Smooth muscle cell (in vitro differentiated cells): ENCODE measurements at regions not wholly inside any gene's neighbourhood (a gene's known extent, or its start where the extent isn't known, plus 50 kb on each side); places are given as distances from the start of the nearest gene placed in this dataset.

ENCODE experiments used
- DNase-seq: peaks from one replicate; lab custom pipeline; 2025; ENCODE audit not compliant: unreplicated experiment; lab: John Stamatoyannopoulos, UW
- H2AFZ ChIP-seq: fragments of 200-600 bp; sonication (generic); 2 replicates; pipeline ENCODE4 v1.6.0; 2016; ENCODE audit warnings: antibody characterized with exemption, low read depth, mild to moderate bottlenecking
- H3F3A ChIP-seq: fragments of 200-600 bp; sonication (generic); 2 replicates; pipeline ENCODE4 v1.6.0; 2017; ENCODE audit warnings: antibody characterized with exemption, low read depth
- H3K27ac ChIP-seq: fragments of 200-600 bp; sonication (generic); 2 replicates; pipeline ENCODE4 v1.5.1; 2016; ENCODE audit warnings: low read depth, mild to moderate bottlenecking
- H3K27me3 ChIP-seq: fragments of 200-600 bp; sonication (generic); 2 replicates; pipeline ENCODE4 v1.6.1; 2016; ENCODE audit warnings: low read depth, mild to moderate bottlenecking
- H3K36me3 ChIP-seq: fragments of 200-600 bp; sonication (generic); 2 replicates; pipeline ENCODE4 v1.5.1; 2016; ENCODE audit warnings: low read depth
- H3K4me1 ChIP-seq: fragments of 200-600 bp; sonication (generic); 2 replicates; pipeline ENCODE4 v1.5.1; 2016; ENCODE audit warnings: low read depth
- H3K4me2 ChIP-seq: fragments of 200-600 bp; sonication (generic); 2 replicates; pipeline ENCODE4 v1.6.0; 2016; ENCODE audit warnings: mild to moderate bottlenecking
- H3K4me3 ChIP-seq: fragments of 200-600 bp; sonication (generic); 2 replicates; pipeline ENCODE4 v1.5.1; 2016; ENCODE audit warnings: mild to moderate bottlenecking
- H3K79me2 ChIP-seq: fragments of 200-600 bp; sonication (generic); 2 replicates; pipeline ENCODE4 v1.6.0; 2016; ENCODE audit warnings: low read depth, mild to moderate bottlenecking
- H3K9ac ChIP-seq: fragments of 200-600 bp; sonication (generic); 2 replicates; pipeline ENCODE4 v1.6.0; 2016; ENCODE audit warnings: low read depth
- H3K9me3 ChIP-seq: fragments of 200-600 bp; sonication (generic); replicated peaks from 2 replicates; pipeline ENCODE4 v1.5.1; 2016; ENCODE audit warnings: low read depth
- H4K20me1 ChIP-seq: fragments of 200-600 bp; sonication (generic); 2 replicates; pipeline ENCODE4 v1.6.0; 2016; ENCODE audit warnings: low read depth
- WGBS: methylation state at CpG from one replicate; pipeline ENCODE4 v1.1.7; 2016; ENCODE audit warnings: low lambda C conversion rate; 5-methylcytosine and 5-hydroxymethylcytosine counted together
- TF ChIP-seq, protein P1 (sequence below): fragments of 200-600 bp; sonication (generic); IDR thresholded peaks from 2 replicates; pipeline ENCODE4 v1.5.1; 2017; ENCODE audit warnings: borderline replicate concordance, mild to moderate bottlenecking, antibody characterized with exemption; ENCODE audit not compliant: insufficient read depth, poor library complexity, severe bottlenecking

GRCh38 chr9:1513105-1513504 is 462.9 kb downstream of the DMRT2 start:
- WGBS: 66% methylated on average over 2 of the region's 2 CpGs
- H3K27ac ChIP-seq: no peak overlapping the region
- H3K4me2 ChIP-seq: no peak overlapping the region

GRCh38 chr9:1514250-1514649 is 464.1 kb downstream of the DMRT2 start:
- no peaks in the 10 kb centered on the region for H3K36me3 ChIP-seq
- DNase-seq: no peak
- 59% methylated on average over 3 of the region's 3 CpGs for WGBS
- H3K79me2 ChIP-seq: no peaks in the 10 kb centered on the region
- H3K27me3 ChIP-seq: no peaks in the 10 kb centered on the region
- TF ChIP-seq, protein P1, sequence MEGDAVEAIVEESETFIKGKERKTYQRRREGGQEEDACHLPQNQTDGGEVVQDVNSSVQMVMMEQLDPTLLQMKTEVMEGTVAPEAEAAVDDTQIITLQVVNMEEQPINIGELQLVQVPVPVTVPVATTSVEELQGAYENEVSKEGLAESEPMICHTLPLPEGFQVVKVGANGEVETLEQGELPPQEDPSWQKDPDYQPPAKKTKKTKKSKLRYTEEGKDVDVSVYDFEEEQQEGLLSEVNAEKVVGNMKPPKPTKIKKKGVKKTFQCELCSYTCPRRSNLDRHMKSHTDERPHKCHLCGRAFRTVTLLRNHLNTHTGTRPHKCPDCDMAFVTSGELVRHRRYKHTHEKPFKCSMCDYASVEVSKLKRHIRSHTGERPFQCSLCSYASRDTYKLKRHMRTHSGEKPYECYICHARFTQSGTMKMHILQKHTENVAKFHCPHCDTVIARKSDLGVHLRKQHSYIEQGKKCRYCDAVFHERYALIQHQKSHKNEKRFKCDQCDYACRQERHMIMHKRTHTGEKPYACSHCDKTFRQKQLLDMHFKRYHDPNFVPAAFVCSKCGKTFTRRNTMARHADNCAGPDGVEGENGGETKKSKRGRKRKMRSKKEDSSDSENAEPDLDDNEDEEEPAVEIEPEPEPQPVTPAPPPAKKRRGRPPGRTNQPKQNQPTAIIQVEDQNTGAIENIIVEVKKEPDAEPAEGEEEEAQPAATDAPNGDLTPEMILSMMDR: no peak
- no peak overlapping the region for H2AFZ ChIP-seq
- H3F3A ChIP-seq: no peaks in the 10 kb centered on the region
- peaks cover 9% of the 10 kb centered on the region for H3K9me3 ChIP-seq
- no peaks in the 10 kb centered on the region for H4K20me1 ChIP-seq
- no peak overlapping the region for H3K27ac ChIP-seq
- H3K9ac ChIP-seq: no peak overlapping the region
- no peak overlapping the region for H3K4me3 ChIP-seq
- H3K4me1 ChIP-seq: no peaks in the 10 kb centered on the region
- no peak overlapping the region for H3K4me2 ChIP-seq

More at GRCh38 chr9:1513105-1513504, 462.9 kb downstream of the DMRT2 start:
- H3K4me1 ChIP-seq: no peaks in the 10 kb centered on the region
- no peak overlapping the region for H3K9ac ChIP-seq
- no peaks in the 10 kb centered on the region for H3K36me3 ChIP-seq
- TF ChIP-seq, protein P1: no peak
- no peak overlapping the region for H3K4me3 ChIP-seq
- no peaks in the 10 kb centered on the region for H4K20me1 ChIP-seq
- no peaks in the 10 kb centered on the region for H3K27me3 ChIP-seq
- DNase-seq: no peak
- no peaks in the 10 kb centered on the region for H3F3A ChIP-seq
- peaks cover 3% of the 10 kb centered on the region for H3K9me3 ChIP-seq
- H2AFZ ChIP-seq: no peak overlapping the region
- H3K79me2 ChIP-seq: no peaks in the 10 kb centered on the region

DNA sequence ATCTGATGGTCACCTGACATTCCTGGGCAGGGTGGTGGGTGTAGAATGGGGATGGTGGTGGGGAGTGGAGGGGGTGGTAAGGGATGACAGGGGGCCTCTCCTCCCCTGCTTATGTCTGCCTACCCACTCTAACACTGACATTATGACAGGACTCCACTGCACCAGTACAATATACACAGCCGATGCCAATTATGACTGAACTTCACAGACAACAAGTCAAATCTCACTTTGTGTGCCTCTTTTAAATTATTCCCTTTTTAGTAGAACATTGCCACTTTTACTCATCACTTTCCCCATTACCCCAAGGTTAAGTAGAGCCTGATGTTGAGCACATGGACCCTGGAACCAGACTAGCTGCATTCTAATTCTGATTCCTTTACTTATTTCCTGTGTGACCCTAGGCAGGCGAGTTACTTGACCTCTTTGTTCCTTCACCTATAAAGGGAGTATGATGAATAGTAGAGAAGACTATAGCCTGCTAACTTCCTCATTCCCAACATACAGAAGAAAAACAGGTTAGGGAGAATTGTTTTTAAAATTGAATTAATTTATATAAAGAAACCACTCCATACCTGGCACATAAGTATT is 464.7 kb downstream of the DMRT2 start:
- Histone ChIP-seq H3K9me3 (peaks cover 15% of the 10 kb centered on the region), H3K4me3 (no peak overlapping the region), H3F3A (no peaks in the 10 kb centered on the region), H3K79me2 (no peaks in the 10 kb centered on the region), H3K27me3 (no peaks in the 10 kb centered on the region), H3K27ac (no peak overlapping the region), H3K4me1 (no peaks in the 10 kb centered on the region), H3K36me3 (no peaks in the 10 kb centered on the region), H4K20me1 (no peaks in the 10 kb centered on the region), H3K9ac (no peak overlapping the region), H3K4me2 (no peak overlapping the region), H2AFZ (no peak overlapping the region)
- 63% methylated on average over 2 of the region's 2 CpGs for WGBS
- DNase-seq: no peak
- TF ChIP-seq, protein P1: no peak

DNA sequence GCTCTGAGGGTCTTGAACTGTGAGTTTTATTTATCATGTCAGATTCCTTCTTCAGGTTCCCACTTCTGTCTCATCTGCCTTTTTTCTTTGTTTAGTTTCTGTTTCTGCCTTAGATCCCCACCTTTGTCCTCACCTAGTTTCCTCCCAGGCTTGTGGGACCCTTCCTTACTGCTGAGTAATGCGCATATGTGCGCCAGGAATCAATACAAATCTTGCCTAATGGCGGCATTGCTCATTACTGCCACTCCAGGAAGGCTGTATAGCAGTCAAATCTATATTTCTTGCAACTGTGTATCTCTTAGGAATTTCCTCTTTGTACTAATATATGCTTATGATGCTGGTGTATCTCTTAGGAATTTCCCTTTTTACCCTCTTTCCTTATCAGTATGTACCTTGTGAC is 465.4 kb downstream of the DMRT2 start:
- TF ChIP-seq, protein P1: no peak
- WGBS: 86% methylated on average over 3 of the region's 3 CpGs
- Histone ChIP-seq H4K20me1 (no peaks in the 10 kb centered on the region), H3K4me2 (no peak overlapping the region), H3K9me3 (peaks cover 19% of the 10 kb centered on the region), H3K27me3 (no peaks in the 10 kb centered on the region), H3K27ac (no peak overlapping the region), H3K4me3 (no peak overlapping the region), H3K9ac (no peak overlapping the region), H3K36me3 (no peaks in the 10 kb centered on the region), H3F3A (no peaks in the 10 kb centered on the region), H2AFZ (no peak overlapping the region), H3K79me2 (no peaks in the 10 kb centered on the region), H3K4me1 (no peaks in the 10 kb centered on the region)
- no peak for DNase-seq
